ENCODE measurements at regions not wholly inside any gene's neighbourhood (a gene's known extent, or its start where the extent isn't known, plus 50 kb on each side); places are given as distances from the start of the nearest gene placed in this dataset.
A peak's percentile ranks its signal among the peaks of the same experiment; 100 is the strongest.

DNA sequence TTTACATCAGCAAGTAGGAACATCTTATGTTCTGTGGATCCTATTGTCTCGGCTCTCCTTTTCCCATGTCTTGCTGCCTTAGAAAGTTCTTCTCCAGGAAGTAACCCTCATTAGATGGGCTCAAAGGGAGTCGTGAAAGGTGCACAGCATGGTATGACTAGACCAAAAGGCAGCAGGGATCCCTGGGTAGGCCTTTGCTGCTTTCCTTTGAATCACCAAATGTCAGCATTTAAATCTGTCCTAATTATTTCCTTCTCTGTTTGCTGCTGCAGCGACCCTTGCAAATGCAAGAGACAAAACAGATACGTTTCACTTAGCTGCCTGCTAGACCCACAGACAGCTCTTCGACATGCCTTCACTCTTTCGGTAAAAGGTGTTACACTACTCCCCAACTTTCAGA lies 218.4 kb downstream of the ACTL7B start:
- Histone ChIP-seq H3K79me2 (ENCODE audit: insufficient read depth, low read length) (no peaks in the 10 kb centered on the region), H2AK5ac (ENCODE audit: insufficient read length, low read length) (no peak overlapping the region), H3K27me3 (ENCODE audit: insufficient read depth, low read length) (no peaks in the 10 kb centered on the region), H3K4me2 (ENCODE audit: insufficient read depth, insufficient read length, low read length) (no peak overlapping the region), H2BK120ac (ENCODE audit: low read depth, low read length, poor library complexity, severe bottlenecking) (no peak overlapping the region), H2AFZ (ENCODE audit: low read length) (no peak overlapping the region), H3K9ac (ENCODE audit: extremely low read depth, insufficient read length, low read length) (no peak overlapping the region), H2BK5ac (ENCODE audit: insufficient read length, low read length) (no peak overlapping the region), H3T11ph (ENCODE audit: low read length) (no peak overlapping the region), H2BK12ac (ENCODE audit: insufficient read length, low read depth, low read length) (no peak overlapping the region), H3K23me2 (ENCODE audit: insufficient read length, low read depth, low read length, poor library complexity, severe bottlenecking) (no peaks in the 10 kb centered on the region), H3K27ac (ENCODE audit: insufficient read length, low read depth, low read length) (no peak overlapping the region), H3K4me1 (ENCODE audit: insufficient read depth, low read length) (no peaks in the 10 kb centered on the region; the same call in 1 of the 2 replicates), H4K20me1 (ENCODE audit: control insufficient read depth, insufficient read depth, insufficient read length) (peaks cover under 1% of the 10 kb centered on the region), H2BK20ac (ENCODE audit: low read depth, low read length, poor library complexity, severe bottlenecking) (no peak overlapping the region), H4K8ac (replicated peaks; ENCODE audit: insufficient read length, low read depth, low read length) (no peak overlapping the region), H3K23ac (ENCODE audit: insufficient read length, low read depth, low read length) (no peak overlapping the region), H3K14ac (ENCODE audit: insufficient read depth, low read length) (no peak overlapping the region), H3K4ac (ENCODE audit: low read depth, low read length) (no peak overlapping the region), H3K79me1 (ENCODE audit: insufficient read depth, low read depth, low read length, poor library complexity, severe bottlenecking) (no peaks in the 10 kb centered on the region), H3K9me3 (ENCODE audit: control insufficient read depth, low read depth, low read length) (no peaks in the 10 kb centered on the region), H3K18ac (ENCODE audit: insufficient read length, low read depth, low read length) (no peak overlapping the region), H3K56ac (ENCODE audit: insufficient read length, low read depth, low read length) (no peak overlapping the region), H4K91ac (ENCODE audit: insufficient read length, low read depth, low read length) (no peak overlapping the region), H2BK15ac (ENCODE audit: low read depth, low read length) (no peak overlapping the region), H4K5ac (ENCODE audit: insufficient read length, low read depth, low read length) (no peak overlapping the region)
- Mint-ChIP-seq H3K36me3 (ENCODE audit: insufficient read depth in 1 of 3, low read depth in 3 of 3) (no peaks in the 10 kb centered on the region), H3K4me1 (peaks cover 18% of the 10 kb centered on the region in 2 experiments), H3K27me3 (ENCODE audit: low read depth) (no peaks in the 10 kb centered on the region), H3K4me3 (no peak overlapping the region), H3K27ac (peak overlapping the region in 1 of 3 experiments; percentile 61; a peak in 2 of 7 replicates), H3K9me3 (no peaks in the 10 kb centered on the region; a peak in 1 of 5 replicates)
- WGBS (ENCODE audit: extremely low coverage, insufficient read length, low lambda C conversion rate): no CpG with 5 or more reads among the region's 6 CpGs
- TF ChIP-seq, protein P1, sequence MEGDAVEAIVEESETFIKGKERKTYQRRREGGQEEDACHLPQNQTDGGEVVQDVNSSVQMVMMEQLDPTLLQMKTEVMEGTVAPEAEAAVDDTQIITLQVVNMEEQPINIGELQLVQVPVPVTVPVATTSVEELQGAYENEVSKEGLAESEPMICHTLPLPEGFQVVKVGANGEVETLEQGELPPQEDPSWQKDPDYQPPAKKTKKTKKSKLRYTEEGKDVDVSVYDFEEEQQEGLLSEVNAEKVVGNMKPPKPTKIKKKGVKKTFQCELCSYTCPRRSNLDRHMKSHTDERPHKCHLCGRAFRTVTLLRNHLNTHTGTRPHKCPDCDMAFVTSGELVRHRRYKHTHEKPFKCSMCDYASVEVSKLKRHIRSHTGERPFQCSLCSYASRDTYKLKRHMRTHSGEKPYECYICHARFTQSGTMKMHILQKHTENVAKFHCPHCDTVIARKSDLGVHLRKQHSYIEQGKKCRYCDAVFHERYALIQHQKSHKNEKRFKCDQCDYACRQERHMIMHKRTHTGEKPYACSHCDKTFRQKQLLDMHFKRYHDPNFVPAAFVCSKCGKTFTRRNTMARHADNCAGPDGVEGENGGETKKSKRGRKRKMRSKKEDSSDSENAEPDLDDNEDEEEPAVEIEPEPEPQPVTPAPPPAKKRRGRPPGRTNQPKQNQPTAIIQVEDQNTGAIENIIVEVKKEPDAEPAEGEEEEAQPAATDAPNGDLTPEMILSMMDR (conservative IDR thresholded peaks at IDR 0.05): no peak
- DNase-seq: no peak
